ENCODE measurements at regions not wholly inside any gene's neighbourhood (a gene's known extent, or its start where the extent isn't known, plus 50 kb on each side); places are given as distances from the start of the nearest gene placed in this dataset.

DNA sequence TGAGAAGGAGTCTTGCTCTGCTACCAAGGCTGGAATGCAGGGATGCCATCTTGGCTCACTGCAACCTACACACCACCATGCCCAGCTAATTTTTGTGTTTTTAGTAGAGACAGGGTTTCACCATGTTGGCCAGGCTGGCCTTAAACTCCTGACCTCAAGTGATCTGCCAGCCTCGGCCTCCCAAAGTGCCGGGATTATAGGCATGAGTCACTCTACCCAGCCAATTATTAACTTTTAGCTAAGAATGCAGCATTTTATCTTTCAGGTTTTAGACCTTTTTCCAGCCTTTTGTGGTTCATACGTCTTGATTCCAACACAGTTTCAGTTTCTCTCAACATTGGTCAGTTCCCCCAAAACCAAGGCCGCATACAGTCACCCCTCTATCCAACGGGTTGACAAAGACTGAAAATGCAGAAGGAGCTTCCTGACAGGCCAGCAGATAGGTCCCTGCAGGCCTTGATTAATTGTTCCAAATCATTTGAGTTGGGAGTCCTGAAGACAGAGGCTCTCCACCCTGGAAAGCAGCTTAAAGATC is 262.2 kb upstream of the KLHL29 start:
- TF ChIP-seq, protein P1, sequence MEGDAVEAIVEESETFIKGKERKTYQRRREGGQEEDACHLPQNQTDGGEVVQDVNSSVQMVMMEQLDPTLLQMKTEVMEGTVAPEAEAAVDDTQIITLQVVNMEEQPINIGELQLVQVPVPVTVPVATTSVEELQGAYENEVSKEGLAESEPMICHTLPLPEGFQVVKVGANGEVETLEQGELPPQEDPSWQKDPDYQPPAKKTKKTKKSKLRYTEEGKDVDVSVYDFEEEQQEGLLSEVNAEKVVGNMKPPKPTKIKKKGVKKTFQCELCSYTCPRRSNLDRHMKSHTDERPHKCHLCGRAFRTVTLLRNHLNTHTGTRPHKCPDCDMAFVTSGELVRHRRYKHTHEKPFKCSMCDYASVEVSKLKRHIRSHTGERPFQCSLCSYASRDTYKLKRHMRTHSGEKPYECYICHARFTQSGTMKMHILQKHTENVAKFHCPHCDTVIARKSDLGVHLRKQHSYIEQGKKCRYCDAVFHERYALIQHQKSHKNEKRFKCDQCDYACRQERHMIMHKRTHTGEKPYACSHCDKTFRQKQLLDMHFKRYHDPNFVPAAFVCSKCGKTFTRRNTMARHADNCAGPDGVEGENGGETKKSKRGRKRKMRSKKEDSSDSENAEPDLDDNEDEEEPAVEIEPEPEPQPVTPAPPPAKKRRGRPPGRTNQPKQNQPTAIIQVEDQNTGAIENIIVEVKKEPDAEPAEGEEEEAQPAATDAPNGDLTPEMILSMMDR (conservative IDR thresholded peaks at IDR 0.05), result no peak
- TF ChIP-seq ZFX (IDR thresholded peaks at IDR 0.05), result no peak

Measured in C4-2B (cell line).